ENCODE measurements at regions not wholly inside any gene's neighbourhood (a gene's known extent, or its start where the extent isn't known, plus 50 kb on each side); places are given as distances from the start of the nearest gene placed in this dataset.

DNA sequence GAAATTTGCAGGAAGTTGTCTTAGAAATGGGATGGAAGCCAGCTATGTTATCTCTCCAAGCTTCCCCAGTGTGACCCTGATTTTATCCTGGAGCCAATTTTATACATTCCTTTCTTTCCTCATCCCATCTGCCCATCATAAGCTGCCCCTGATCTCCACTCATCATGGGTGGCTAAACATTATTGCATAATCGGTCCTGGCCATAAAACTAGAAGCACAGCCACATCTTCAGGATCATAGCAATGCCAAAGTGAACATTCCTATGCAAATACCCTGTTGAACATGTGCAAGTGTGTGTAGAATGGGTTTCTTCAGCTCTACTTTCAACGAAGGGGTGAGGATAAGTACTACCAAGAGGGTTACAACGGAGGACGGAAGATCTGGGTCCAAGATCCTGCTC is 50.6 kb upstream of the COG2 start:
- Mint-ChIP-seq H3K36me3 (no peaks in the 10 kb centered on the region), H3K9me3 (peaks cover 0 to 2% (median 0%) of the 10 kb centered on the region in 7 donors), H3K4me3 (no peak overlapping the region), H3K27ac (no peak overlapping the region), H3K27me3 (peaks cover 51% of the 10 kb centered on the region), H3K4me1 (no peaks in the 10 kb centered on the region)
- Histone ChIP-seq H3K9me3 (ENCODE audit: control insufficient read depth in 2 of 2, low read length in 2 of 2) (no peaks in the 10 kb centered on the region), H3K4me1 (ENCODE audit: control insufficient read depth, insufficient read depth, low read length, poor library complexity, severe bottlenecking) (no peaks in the 10 kb centered on the region), H3K27me3 (ENCODE audit: control insufficient read depth, insufficient read depth, low read length) (peaks cover 5% of the 10 kb centered on the region), H3K27ac (ENCODE audit: insufficient read depth, low read length, poor library complexity, severe bottlenecking) (no peak overlapping the region), H3K4me3 (ENCODE audit: low read depth, low read length) (no peak overlapping the region), H3K36me3 (ENCODE audit: control insufficient read depth, insufficient read depth, low read length) (no peaks in the 10 kb centered on the region)
- ATAC-seq (ENCODE audit: low read depth in 2 of 2) (no peak), DNase-seq (no peak)

DNA sequence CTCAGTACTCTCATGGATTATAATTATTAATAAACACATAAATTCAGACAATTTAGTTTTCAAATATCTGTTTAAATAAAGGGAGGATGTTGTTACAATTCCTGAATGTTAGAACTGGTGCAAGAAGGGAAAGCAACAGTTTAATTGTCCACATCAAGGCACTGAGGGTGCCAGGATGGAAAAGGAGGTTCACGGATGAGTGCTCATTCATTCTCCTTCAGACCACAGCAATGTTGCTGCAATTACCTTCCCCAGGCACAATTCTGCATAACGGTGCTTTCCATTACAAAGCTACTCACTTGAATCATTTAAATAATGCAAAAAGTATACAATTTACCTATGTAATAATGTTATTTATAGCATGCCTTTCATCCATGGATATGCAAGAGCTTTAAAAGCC is 52.3 kb upstream of the COG2 start:
- Mint-ChIP-seq H3K27me3 (peaks cover 43% of the 10 kb centered on the region), H3K27ac (no peak overlapping the region), H3K4me1 (no peaks in the 10 kb centered on the region), H3K9me3 (peaks cover 0 to 2% (median 0%) of the 10 kb centered on the region in 7 donors), H3K4me3 (no peak overlapping the region), H3K36me3 (no peaks in the 10 kb centered on the region)
- Histone ChIP-seq H3K27ac (ENCODE audit: insufficient read depth, low read length, poor library complexity, severe bottlenecking) (no peak overlapping the region), H3K4me3 (ENCODE audit: low read depth, low read length) (no peak overlapping the region), H3K4me1 (ENCODE audit: control insufficient read depth, insufficient read depth, low read length, poor library complexity, severe bottlenecking) (no peaks in the 10 kb centered on the region), H3K9me3 (ENCODE audit: control insufficient read depth in 2 of 2, low read length in 2 of 2) (peaks cover 0 to 2% of the 10 kb centered on the region in 2 experiments), H3K27me3 (ENCODE audit: control insufficient read depth, insufficient read depth, low read length) (peaks cover 6% of the 10 kb centered on the region), H3K36me3 (ENCODE audit: control insufficient read depth, insufficient read depth, low read length) (no peaks in the 10 kb centered on the region)
- no peak for DNase-seq
- no peak for ATAC-seq (ENCODE audit: low read depth in 2 of 2)

- H3K36me3 Mint-ChIP-seq: no peaks in the 10 kb centered on the region
- no peaks in the 10 kb centered on the region for H3K4me1 ChIP-seq (ENCODE audit: control insufficient read depth, insufficient read depth, low read length, poor library complexity, severe bottlenecking)
- no peak overlapping the region for H3K27ac ChIP-seq (ENCODE audit: insufficient read depth, low read length, poor library complexity, severe bottlenecking)
- H3K36me3 ChIP-seq (ENCODE audit: control insufficient read depth, insufficient read depth, low read length): no peaks in the 10 kb centered on the region
- no peak overlapping the region for H3K27ac Mint-ChIP-seq
- H3K4me1 Mint-ChIP-seq: no peaks in the 10 kb centered on the region
- H3K27me3 ChIP-seq (ENCODE audit: control insufficient read depth, insufficient read depth, low read length): peaks cover 5% of the 10 kb centered on the region
- H3K4me3 Mint-ChIP-seq: no peak overlapping the region
- peaks cover 0 to 2% (median 0%) of the 10 kb centered on the region in 7 donors for H3K9me3 Mint-ChIP-seq
- ATAC-seq (ENCODE audit: low read depth in 2 of 2) (no peak), DNase-seq (no peak)
- H3K9me3 ChIP-seq (ENCODE audit: control insufficient read depth in 2 of 2, low read length in 2 of 2): peaks cover 0 to 2% of the 10 kb centered on the region in 2 experiments
- H3K4me3 ChIP-seq (ENCODE audit: low read depth, low read length): no peak overlapping the region
- H3K27me3 Mint-ChIP-seq: peaks cover 33% of the 10 kb centered on the region
These were observed 53.9 kb upstream of the COG2 start for GRCh38 chr1:230588323-230588746.

DNA sequence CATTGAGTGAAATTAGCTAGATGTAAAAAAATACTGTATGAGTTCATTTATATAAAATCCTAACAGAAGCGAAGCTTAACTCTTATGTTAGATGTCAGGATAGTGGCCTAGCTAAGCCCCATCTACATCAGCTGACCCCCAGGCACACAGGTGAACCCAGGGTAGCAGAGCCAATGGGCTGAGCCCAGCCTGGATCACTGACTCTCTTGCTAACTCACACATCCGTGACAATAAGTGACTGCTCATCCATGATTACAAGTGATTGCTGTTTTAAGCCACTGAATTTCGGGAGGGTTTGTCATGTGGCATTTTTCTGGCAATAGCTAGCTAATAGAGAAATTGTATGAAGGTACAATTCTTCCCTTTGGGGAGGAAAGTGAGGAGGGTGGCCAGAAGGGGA is 55.2 kb upstream of the COG2 start:
- no peak overlapping the region for H3K4me3 Mint-ChIP-seq
- ATAC-seq (ENCODE audit: low read depth in 2 of 2) (no peak), DNase-seq (no peak)
- Histone ChIP-seq H3K9me3 (ENCODE audit: control insufficient read depth in 2 of 2, low read length in 2 of 2) (peaks cover 0 to 2% of the 10 kb centered on the region in 2 experiments), H3K27ac (ENCODE audit: insufficient read depth, low read length, poor library complexity, severe bottlenecking) (no peak overlapping the region), H3K4me3 (ENCODE audit: low read depth, low read length) (no peak overlapping the region), H3K36me3 (ENCODE audit: control insufficient read depth, insufficient read depth, low read length) (no peaks in the 10 kb centered on the region), H3K4me1 (ENCODE audit: control insufficient read depth, insufficient read depth, low read length, poor library complexity, severe bottlenecking) (no peaks in the 10 kb centered on the region), H3K27me3 (ENCODE audit: control insufficient read depth, insufficient read depth, low read length) (peaks cover 2% of the 10 kb centered on the region)
- H3K9me3 Mint-ChIP-seq: peaks cover 0 to 2% (median 0%) of the 10 kb centered on the region in 7 donors
- H3K27me3 Mint-ChIP-seq: peaks cover 31% of the 10 kb centered on the region
- no peak overlapping the region for H3K27ac Mint-ChIP-seq
- no peaks in the 10 kb centered on the region for H3K4me1 Mint-ChIP-seq
- H3K36me3 Mint-ChIP-seq: no peaks in the 10 kb centered on the region

DNA sequence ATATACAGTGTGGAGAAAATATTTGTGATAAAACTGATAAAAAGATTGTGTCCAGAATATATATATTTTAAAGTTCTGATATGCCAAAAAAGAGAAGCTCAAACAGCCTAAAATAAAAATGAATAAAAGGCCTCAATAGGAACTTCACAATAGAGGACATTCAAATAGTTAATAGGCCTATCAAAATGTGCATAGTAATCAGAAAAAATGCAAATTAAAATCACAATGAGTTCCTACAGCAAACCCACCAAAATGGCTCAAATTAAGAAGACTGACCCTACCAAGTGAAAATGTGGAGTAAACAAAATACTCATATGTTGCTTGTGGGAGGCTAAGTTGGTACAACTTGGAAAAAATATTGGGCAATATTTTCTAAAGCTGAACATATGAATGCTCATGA is 57.6 kb upstream of the COG2 start:
- Mint-ChIP-seq H3K36me3 (no peaks in the 10 kb centered on the region), H3K4me3 (no peak overlapping the region), H3K27me3 (peaks cover 24% of the 10 kb centered on the region), H3K9me3 (peaks cover 0 to 5% (median 0%) of the 10 kb centered on the region in 7 donors), H3K27ac (no peak overlapping the region), H3K4me1 (no peaks in the 10 kb centered on the region)
- H3K27ac ChIP-seq (ENCODE audit: insufficient read depth, low read length, poor library complexity, severe bottlenecking): no peak overlapping the region
- H3K4me3 ChIP-seq (ENCODE audit: low read depth, low read length): no peak overlapping the region
- no peak for DNase-seq
- H3K9me3 ChIP-seq (ENCODE audit: control insufficient read depth in 2 of 2, low read length in 2 of 2): peaks cover 0 to 2% of the 10 kb centered on the region in 2 experiments
- ATAC-seq (ENCODE audit: low read depth in 2 of 2): no peak
- H3K36me3 ChIP-seq (ENCODE audit: control insufficient read depth, insufficient read depth, low read length): no peaks in the 10 kb centered on the region
- H3K27me3 ChIP-seq (ENCODE audit: control insufficient read depth, insufficient read depth, low read length): peaks cover 2% of the 10 kb centered on the region
- H3K4me1 ChIP-seq (ENCODE audit: control insufficient read depth, insufficient read depth, low read length, poor library complexity, severe bottlenecking): no peaks in the 10 kb centered on the region

DNA sequence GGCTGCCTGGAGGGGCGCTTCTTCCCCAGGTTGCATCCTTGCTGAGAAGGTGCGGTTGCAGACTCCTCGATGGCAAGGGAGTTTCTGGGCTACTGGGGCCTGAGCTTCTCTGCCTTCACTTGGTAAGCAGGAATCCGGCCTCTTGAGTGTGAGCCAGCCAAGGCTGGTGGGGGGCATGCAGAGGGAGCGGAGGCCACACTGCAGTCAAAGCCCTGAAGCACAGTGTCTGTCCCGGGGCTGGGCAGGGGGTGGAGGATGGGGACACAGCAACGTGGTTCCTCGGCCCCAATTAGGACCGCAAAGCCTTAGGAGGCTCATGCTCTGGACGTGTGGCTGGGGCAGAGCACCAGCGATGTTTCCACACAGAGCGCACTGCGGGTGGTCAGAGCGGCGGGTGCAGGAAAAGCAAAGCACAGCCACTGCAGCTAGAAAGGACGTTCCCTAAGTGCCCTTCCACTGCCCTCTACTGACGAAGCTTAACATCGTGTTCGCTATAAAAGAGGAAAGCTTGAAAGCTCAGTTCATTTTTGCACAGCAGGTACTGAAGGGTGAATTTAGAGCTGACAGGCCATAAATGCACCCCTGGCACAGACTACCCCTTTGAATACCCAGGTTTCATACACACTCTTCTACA is 60.7 kb upstream of the COG2 start:
- Mint-ChIP-seq H3K4me3 (no peak overlapping the region), H3K9me3 (peaks cover 0 to 5% (median 0%) of the 10 kb centered on the region in 7 donors), H3K4me1 (no peaks in the 10 kb centered on the region), H3K27ac (no peak overlapping the region), H3K36me3 (no peaks in the 10 kb centered on the region), H3K27me3 (peaks cover 13% of the 10 kb centered on the region)
- H3K4me1 ChIP-seq (ENCODE audit: control insufficient read depth, insufficient read depth, low read length, poor library complexity, severe bottlenecking): no peaks in the 10 kb centered on the region
- H3K27ac ChIP-seq (ENCODE audit: insufficient read depth, low read length, poor library complexity, severe bottlenecking): no peak overlapping the region
- no peak overlapping the region for H3K4me3 ChIP-seq (ENCODE audit: low read depth, low read length)
- H3K36me3 ChIP-seq (ENCODE audit: control insufficient read depth, insufficient read depth, low read length): no peaks in the 10 kb centered on the region
- peaks cover 5% of the 10 kb centered on the region for H3K27me3 ChIP-seq (ENCODE audit: control insufficient read depth, insufficient read depth, low read length)
- DNase-seq (no peak), ATAC-seq (ENCODE audit: low read depth in 2 of 2) (no peak)
- H3K9me3 ChIP-seq (ENCODE audit: control insufficient read depth in 2 of 2, low read length in 2 of 2): peaks cover 0 to 2% of the 10 kb centered on the region in 2 experiments

DNA sequence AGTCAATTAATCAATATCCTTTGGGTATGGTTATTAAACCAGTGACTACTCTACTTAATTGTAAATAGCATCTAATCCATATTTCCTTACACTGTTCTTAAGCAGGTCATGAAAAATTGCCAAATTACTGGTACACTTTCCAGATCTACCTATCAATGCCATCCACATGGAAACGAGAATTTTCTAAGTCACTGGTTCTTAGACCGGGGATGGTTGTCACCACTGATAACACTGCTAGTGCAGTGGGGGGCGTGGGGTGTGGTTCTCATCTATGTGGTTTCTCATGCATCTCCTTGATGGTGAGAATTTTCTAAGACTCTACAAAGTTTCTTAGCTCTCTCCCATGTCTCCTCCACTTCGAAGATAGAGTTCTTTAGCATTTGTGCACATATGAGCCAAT is 63.7 kb upstream of the COG2 start:
- H3K36me3 ChIP-seq (ENCODE audit: control insufficient read depth, insufficient read depth, low read length): no peaks in the 10 kb centered on the region
- peaks cover 13% of the 10 kb centered on the region for H3K27me3 Mint-ChIP-seq
- no peak overlapping the region for H3K4me3 ChIP-seq (ENCODE audit: low read depth, low read length)
- H3K36me3 Mint-ChIP-seq: no peaks in the 10 kb centered on the region
- no peak for DNase-seq
- no peaks in the 10 kb centered on the region for H3K4me1 ChIP-seq (ENCODE audit: control insufficient read depth, insufficient read depth, low read length, poor library complexity, severe bottlenecking)
- H3K27me3 ChIP-seq (ENCODE audit: control insufficient read depth, insufficient read depth, low read length): peaks cover 2% of the 10 kb centered on the region
- H3K9me3 Mint-ChIP-seq: peaks cover 0 to 5% (median 0%) of the 10 kb centered on the region in 7 donors
- H3K4me3 Mint-ChIP-seq: no peak overlapping the region
- H3K9me3 ChIP-seq (ENCODE audit: control insufficient read depth in 2 of 2, low read length in 2 of 2): no peaks in the 10 kb centered on the region
- no peak for ATAC-seq (ENCODE audit: low read depth in 2 of 2)
- no peaks in the 10 kb centered on the region for H3K4me1 Mint-ChIP-seq
- H3K27ac ChIP-seq (ENCODE audit: insufficient read depth, low read length, poor library complexity, severe bottlenecking): no peak overlapping the region
- no peak overlapping the region for H3K27ac Mint-ChIP-seq

DNA sequence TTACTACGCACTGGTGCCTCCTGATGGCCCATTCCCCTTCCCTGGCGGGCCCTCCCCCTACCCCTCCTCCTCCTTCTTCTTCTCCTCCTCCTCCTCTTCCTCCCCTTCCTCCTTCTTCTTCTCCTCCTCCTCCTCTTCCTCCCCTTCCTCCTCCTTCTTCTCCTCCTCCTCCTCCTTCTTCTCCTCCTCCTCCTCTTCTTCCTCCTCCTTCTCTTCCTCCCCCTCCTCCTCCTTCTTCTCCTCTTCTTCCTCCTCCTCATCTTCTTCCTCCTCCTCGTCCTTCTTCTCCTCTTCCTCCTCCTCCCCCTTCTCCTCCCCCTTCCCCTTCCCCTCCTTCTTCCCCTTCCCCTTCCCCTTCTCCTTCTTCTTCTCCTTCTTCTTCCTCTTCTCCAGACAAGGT is 64.7 kb upstream of the COG2 start:
- H3K9me3 Mint-ChIP-seq: peaks cover 0 to 5% (median 0%) of the 10 kb centered on the region in 7 donors
- peaks cover 13% of the 10 kb centered on the region for H3K27me3 Mint-ChIP-seq
- H3K36me3 Mint-ChIP-seq: no peaks in the 10 kb centered on the region
- H3K4me1 ChIP-seq (ENCODE audit: control insufficient read depth, insufficient read depth, low read length, poor library complexity, severe bottlenecking): no peaks in the 10 kb centered on the region
- no peaks in the 10 kb centered on the region for H3K4me1 Mint-ChIP-seq
- H3K27ac Mint-ChIP-seq: no peak overlapping the region
- H3K27ac ChIP-seq (ENCODE audit: insufficient read depth, low read length, poor library complexity, severe bottlenecking): no peak overlapping the region
- DNase-seq (no peak), ATAC-seq (ENCODE audit: low read depth in 2 of 2) (no peak)
- H3K27me3 ChIP-seq (ENCODE audit: control insufficient read depth, insufficient read depth, low read length): peaks cover 2% of the 10 kb centered on the region
- H3K4me3 ChIP-seq (ENCODE audit: low read depth, low read length): no peak overlapping the region
- no peaks in the 10 kb centered on the region for H3K36me3 ChIP-seq (ENCODE audit: control insufficient read depth, insufficient read depth, low read length)
- H3K9me3 ChIP-seq (ENCODE audit: control insufficient read depth in 2 of 2, low read length in 2 of 2): no peaks in the 10 kb centered on the region
- H3K4me3 Mint-ChIP-seq: no peak overlapping the region

All from CD4-positive, CD25-positive, alpha-beta regulatory T cell (primary cell).